Parathyroid adenoma (tissue), 2 donors: ENCODE measurements at regions not wholly inside any gene's neighbourhood (a gene's known extent, or its start where the extent isn't known, plus 50 kb on each side); places are given as distances from the start of the nearest gene placed in this dataset.
"Not testable (repeated sequence)": the region's sequence is repeated elsewhere in the genome, so short reads cannot be mapped to it uniquely, and the experiment has no call there.

Experiments used
- H2AFZ ChIP-seq: fragments of 300-600 bp; sonication (generic); one replicate; pipeline ENCODE4 v1.7.0; 2017; ENCODE audit warnings: antibody characterized with exemption, mild to moderate bottlenecking
- H3K27ac ChIP-seq: fragments of 300-600 bp; sonication (generic); one replicate; pipeline ENCODE4 v1.7.0; 2017
- H3K27me3 ChIP-seq: fragments of 300-600 bp; sonication (generic); one replicate; pipeline ENCODE4 v1.7.0; 2017; ENCODE audit warnings: low read length; ENCODE audit not compliant: control insufficient read depth, insufficient read depth
- H3K36me3 ChIP-seq: fragments of 300-600 bp; sonication (generic); one replicate; pipeline ENCODE4 v1.7.0; 2017; ENCODE audit warnings: low read length; ENCODE audit not compliant: control insufficient read depth, insufficient read depth
- H3K4me1 ChIP-seq: fragments of 300-600 bp; sonication (generic); one replicate; pipeline ENCODE4 v1.7.0; 2017; ENCODE audit warnings: control low read depth
- H3K4me2 ChIP-seq: fragments of 300-600 bp; sonication (generic); one replicate; pipeline ENCODE4 v1.7.0; 2017; ENCODE audit warnings: low read length
- H3K4me3 ChIP-seq: fragments of 300-600 bp; sonication (generic); one replicate; pipeline ENCODE4 v1.7.0; 2017; ENCODE audit warnings: low read depth, low read length
- H3K79me2 ChIP-seq: fragments of 300-600 bp; sonication (generic); one replicate; pipeline ENCODE4 v1.7.0; 2017; ENCODE audit warnings: control low read depth
- H3K9ac ChIP-seq: fragments of 300-600 bp; sonication (generic); one replicate; pipeline ENCODE4 v1.7.0; 2017; ENCODE audit warnings: mild to moderate bottlenecking
- H3K9me3 ChIP-seq: fragments of 300-600 bp; sonication (generic); one replicate; pipeline ENCODE4 v1.7.0; 2017; ENCODE audit warnings: low read length; ENCODE audit not compliant: control insufficient read depth
- TF ChIP-seq, protein P1 (sequence below): fragments of 300-600 bp; sonication (generic); IDR thresholded peaks from one replicate; pipeline ENCODE4 v1.7.0; 2017; ENCODE audit warnings: antibody characterized with exemption, mild to moderate bottlenecking
- donor health status: primary hyperparathyroidism.

GRCh38 chr2:88967844-88968243 lies 276.4 kb downstream of the RPIA start:
- Histone ChIP-seq H3K9ac (no peak overlapping the region), H3K4me1 (no peaks in the 10 kb centered on the region), H3K27me3 (no peaks in the 10 kb centered on the region), H3K36me3 (no peaks in the 10 kb centered on the region), H3K4me2 (no peak overlapping the region), H3K9me3 (no peaks in the 10 kb centered on the region), H3K4me3 (no peak overlapping the region), H2AFZ (no peak overlapping the region), H3K27ac (no peak overlapping the region), H3K79me2 (no peaks in the 10 kb centered on the region)
- TF ChIP-seq, protein P1, sequence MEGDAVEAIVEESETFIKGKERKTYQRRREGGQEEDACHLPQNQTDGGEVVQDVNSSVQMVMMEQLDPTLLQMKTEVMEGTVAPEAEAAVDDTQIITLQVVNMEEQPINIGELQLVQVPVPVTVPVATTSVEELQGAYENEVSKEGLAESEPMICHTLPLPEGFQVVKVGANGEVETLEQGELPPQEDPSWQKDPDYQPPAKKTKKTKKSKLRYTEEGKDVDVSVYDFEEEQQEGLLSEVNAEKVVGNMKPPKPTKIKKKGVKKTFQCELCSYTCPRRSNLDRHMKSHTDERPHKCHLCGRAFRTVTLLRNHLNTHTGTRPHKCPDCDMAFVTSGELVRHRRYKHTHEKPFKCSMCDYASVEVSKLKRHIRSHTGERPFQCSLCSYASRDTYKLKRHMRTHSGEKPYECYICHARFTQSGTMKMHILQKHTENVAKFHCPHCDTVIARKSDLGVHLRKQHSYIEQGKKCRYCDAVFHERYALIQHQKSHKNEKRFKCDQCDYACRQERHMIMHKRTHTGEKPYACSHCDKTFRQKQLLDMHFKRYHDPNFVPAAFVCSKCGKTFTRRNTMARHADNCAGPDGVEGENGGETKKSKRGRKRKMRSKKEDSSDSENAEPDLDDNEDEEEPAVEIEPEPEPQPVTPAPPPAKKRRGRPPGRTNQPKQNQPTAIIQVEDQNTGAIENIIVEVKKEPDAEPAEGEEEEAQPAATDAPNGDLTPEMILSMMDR, result no peak

DNA sequence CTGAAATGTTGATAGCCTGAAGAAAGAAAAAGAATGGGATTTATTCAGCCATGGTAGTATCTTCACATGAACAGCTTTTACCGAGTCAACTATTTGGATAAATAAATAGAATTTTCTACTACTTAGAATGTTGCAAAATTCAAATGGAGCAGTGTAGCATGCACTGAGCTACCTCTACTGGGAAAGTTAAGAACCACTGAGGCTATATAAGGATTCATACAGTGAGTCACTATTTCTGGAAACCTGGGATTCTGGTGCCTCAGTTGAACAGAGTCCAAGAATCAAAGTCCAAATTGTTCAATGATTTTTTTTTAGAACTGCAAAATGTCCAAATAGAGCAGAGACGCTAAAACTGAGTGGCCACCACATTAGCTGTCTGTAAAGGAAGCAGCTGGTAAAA lies 286.5 kb downstream of the RPIA start:
- H3K9ac ChIP-seq, result not testable (repeated sequence)

GRCh38 chr2:88978446-88978845 lies 287.0 kb downstream of the RPIA start:
- not testable (repeated sequence) for H3K4me3 ChIP-seq, H3K4me2 ChIP-seq, H3K36me3 ChIP-seq, H3K4me1 ChIP-seq, H3K27ac ChIP-seq, H3K9me3 ChIP-seq, H3K79me2 ChIP-seq, H3K9ac ChIP-seq, H2AFZ ChIP-seq, H3K27me3 ChIP-seq

More for the DNA sequence above, 286.5 kb downstream of the RPIA start:
- not testable (repeated sequence) for H3K27ac ChIP-seq, H3K27me3 ChIP-seq, H2AFZ ChIP-seq, H3K4me2 ChIP-seq, H3K4me3 ChIP-seq, H3K79me2 ChIP-seq, H3K9me3 ChIP-seq, H3K4me1 ChIP-seq, H3K36me3 ChIP-seq

DNA sequence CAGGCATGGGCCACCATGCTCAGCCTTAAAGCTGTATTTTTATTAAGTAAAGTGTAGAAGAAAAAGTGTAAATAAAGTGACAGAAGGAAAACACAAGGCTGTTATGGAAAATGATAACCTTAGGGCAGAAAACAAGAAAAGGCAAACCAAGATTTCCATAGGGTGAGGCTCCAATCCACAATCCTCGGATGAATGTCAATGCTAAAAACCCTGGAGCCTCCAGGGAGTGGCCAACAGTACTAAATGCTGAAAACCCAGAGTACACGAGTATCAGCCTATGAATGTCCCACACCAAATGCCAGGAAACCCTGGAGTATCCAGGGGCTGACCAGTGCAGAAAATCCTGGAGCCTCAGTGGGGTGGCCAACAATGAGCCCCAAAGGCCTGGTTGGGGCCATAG lies 292.6 kb downstream of the RPIA start:
- not testable (repeated sequence) for H3K27me3 ChIP-seq, H3K36me3 ChIP-seq, H3K4me2 ChIP-seq, H2AFZ ChIP-seq, H3K79me2 ChIP-seq, H3K9me3 ChIP-seq, H3K27ac ChIP-seq, H3K4me3 ChIP-seq, H3K9ac ChIP-seq, H3K4me1 ChIP-seq

DNA sequence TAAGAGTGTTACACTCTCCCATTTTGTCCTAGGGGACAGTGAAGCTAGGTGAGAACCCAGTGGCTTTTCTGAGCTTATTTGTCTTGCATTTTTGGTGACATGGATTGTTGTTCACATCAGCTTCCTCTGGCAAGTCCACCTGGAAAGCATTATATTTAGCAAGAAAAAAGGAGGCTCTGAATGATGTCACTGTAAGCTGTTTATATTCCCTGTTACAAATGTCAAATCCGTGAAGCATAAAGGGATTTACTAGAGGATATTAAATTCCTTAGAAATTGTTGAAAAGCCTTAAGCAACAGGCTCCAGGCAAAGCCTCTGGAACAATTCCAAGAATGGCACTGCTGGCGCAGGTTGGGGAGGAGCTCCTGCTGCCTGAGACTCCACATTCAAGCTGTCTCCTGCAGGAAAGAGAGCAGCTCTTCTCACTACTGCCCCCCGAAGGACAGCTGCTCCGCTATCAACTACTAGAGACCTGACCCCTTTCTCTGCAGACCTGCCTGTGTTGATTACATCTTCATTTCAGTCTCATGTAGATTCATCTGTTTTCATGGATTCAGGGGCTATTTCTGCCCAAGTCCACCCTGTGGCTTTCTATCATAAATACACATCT lies 295.4 kb downstream of the RPIA start:
- not testable (repeated sequence) for H3K4me2 ChIP-seq, H3K4me3 ChIP-seq, H2AFZ ChIP-seq, H3K9me3 ChIP-seq, H3K4me1 ChIP-seq, H3K79me2 ChIP-seq, H3K36me3 ChIP-seq, H3K27ac ChIP-seq, H3K9ac ChIP-seq, H3K27me3 ChIP-seq

DNA sequence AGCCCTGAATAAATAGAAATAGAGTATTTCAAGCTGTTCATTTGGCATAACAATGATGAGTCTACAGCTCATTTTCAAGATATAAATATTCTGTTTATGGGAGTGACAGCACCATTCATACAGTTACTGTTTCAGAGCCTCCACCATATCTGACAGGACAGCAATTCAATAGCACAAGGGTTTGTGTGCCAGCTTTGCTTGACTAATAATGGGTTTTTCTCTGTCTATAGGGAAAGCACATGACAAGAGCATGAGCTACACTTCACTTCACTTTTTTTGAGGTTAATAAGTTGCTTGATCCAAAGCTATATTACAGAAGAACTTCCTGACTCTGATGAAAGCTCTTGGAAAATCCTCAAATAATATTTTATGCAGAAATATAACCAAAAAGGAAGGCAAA lies 297.1 kb downstream of the RPIA start:
- H3K27me3 ChIP-seq, H3K36me3 ChIP-seq, H3K27ac ChIP-seq, H3K9ac ChIP-seq, H2AFZ ChIP-seq, H3K79me2 ChIP-seq, H3K4me2 ChIP-seq, H3K9me3 ChIP-seq, H3K4me1 ChIP-seq, H3K4me3 ChIP-seq: not testable (repeated sequence)

DNA sequence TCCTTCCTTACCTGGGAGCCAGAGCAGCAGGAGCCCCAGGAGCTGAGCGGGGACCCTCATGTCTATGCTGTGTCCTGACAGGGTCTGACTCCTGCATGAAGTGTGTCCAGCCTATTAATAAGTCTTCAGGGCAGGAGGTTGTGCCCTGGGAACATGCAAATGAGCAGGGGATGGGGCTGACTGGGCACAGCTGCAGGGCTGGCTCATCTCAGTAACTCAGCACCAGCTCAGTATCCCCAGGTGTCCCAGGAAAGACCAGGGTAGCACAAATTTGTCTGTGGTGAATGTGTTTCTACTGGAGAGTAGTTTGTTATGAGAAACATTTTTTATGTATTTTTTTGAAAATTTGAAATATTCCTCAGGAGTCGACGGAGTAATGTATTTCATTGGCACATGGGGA lies 301.3 kb downstream of the RPIA start:
- not testable (repeated sequence) for H3K4me3 ChIP-seq, H3K4me1 ChIP-seq, H3K9ac ChIP-seq, H3K27ac ChIP-seq, H3K4me2 ChIP-seq, H3K9me3 ChIP-seq, H2AFZ ChIP-seq, H3K27me3 ChIP-seq, H3K36me3 ChIP-seq, H3K79me2 ChIP-seq

DNA sequence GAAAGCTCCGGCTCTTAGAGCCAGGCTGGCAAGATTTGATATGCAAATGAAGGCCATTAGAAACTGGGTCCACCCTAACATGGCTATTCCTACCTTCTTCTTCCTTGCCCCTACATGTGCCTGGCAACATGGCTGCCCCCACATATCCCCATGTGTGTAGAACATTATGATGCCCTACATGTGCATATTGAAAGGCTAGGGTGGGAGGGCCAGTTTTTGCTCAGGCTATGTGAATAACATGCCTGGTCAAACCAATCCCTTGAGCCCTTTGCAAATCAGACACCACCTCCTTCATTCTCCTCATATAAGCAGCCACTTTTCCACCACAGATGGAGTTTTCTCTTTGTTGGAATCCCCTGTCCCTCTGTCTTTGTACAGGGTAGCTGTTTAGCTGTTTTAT lies 303.4 kb downstream of the RPIA start:
- not testable (repeated sequence) for H3K36me3 ChIP-seq, H3K27ac ChIP-seq, H3K4me1 ChIP-seq, H3K9ac ChIP-seq, H3K27me3 ChIP-seq, H2AFZ ChIP-seq, H3K4me2 ChIP-seq, H3K4me3 ChIP-seq, H3K79me2 ChIP-seq, H3K9me3 ChIP-seq

- not testable (repeated sequence) for H2AFZ ChIP-seq, H3K4me2 ChIP-seq, H3K27me3 ChIP-seq, H3K27ac ChIP-seq, H3K9me3 ChIP-seq, H3K36me3 ChIP-seq, H3K79me2 ChIP-seq, H3K9ac ChIP-seq, H3K4me1 ChIP-seq, H3K4me3 ChIP-seq
These were observed 305.1 kb downstream of the RPIA start for GRCh38 chr2:88996588-88996987.
